Testis (tissue), 2 donors: ENCODE measurements at regions not wholly inside any gene's neighbourhood (a gene's known extent, or its start where the extent isn't known, plus 50 kb on each side); places are given as distances from the start of the nearest gene placed in this dataset.

Experiments used
- CTCF ChIP-seq, 3 experiments: fragments of 450-650 bp in 2 of 3; fragments of 200-600 bp in 1 of 3; sonication (generic) in 1 of 3; IDR thresholded peaks; one replicate each; pipeline ENCODE4 v1.5.1; 2016 to 2019; ENCODE audit warnings: antibody characterized with exemption in 3 of 3, mild to moderate bottlenecking in 2 of 3, moderate library complexity in 1 of 3
- POLR2A ChIP-seq: fragments of 450-650 bp; IDR thresholded peaks from one replicate; pipeline ENCODE4 v1.6.1; 2017; ENCODE audit warnings: antibody characterized with exemption, mild to moderate bottlenecking, moderate library complexity

DNA sequence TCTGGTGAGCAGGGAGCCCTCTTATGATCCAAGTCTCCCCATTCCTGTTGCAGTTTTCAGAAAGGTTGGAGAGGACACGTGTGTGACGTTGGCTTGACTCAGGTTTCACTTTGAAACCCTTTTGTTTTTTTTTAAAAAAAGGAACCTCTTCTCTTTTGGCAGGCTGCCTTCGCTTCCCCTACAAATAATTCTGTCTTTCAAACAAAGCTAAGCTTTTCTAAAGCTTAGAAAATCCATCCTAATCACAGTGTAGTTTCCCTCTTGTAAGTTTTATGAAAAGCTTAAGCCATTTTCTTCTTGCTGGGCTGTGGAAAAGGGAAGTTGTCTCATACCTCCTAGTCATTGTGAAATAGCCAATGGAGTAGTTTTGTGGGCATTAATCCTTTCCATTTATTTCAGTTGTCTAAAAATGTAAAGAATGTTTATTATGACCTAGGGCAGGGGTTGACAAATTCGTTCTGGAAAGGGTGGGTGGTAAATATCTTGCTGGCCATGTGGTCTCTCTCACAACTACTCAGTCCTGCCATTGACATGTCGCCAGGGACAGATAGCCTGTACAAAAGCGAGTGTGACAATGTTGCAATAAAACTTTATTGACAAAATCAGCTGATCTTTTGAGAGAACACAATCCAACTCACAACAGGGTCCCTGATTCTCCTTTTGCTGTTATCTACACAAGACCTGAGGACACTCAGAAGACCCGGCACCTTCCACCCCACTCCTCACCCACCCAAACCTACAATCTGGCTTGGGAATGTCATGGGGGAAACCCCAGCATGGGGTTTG, 878.8 kb downstream of the RNF144A start:
- TF ChIP-seq CTCF (IDR thresholded peaks at IDR 0.05) (no peak), POLR2A (no peak)
